Epithelial cell of prostate (primary cell): ENCODE measurements at regions not wholly inside any gene's neighbourhood (a gene's known extent, or its start where the extent isn't known, plus 50 kb on each side); places are given as distances from the start of the nearest gene placed in this dataset.
"Not testable (repeated sequence)": the region's sequence is repeated elsewhere in the genome, so short reads cannot be mapped to it uniquely, and the experiment has no call there.

Experiments
- DNase-seq: peaks from one replicate; pipeline ENCODE4 v3.0.0-alpha.2; 2011; ENCODE audit warnings: low read depth, low spot score
- H3K27ac ChIP-seq: fragments of 450-650 bp; 2 replicates; pipeline ENCODE4 v1.5.1; 2017; ENCODE audit warnings: mild to moderate bottlenecking

GRCh38 chr2:81529944-81530343 is 1225.4 kb upstream of the LRRTM1 start:
- DNase-seq: no peak
- no peak overlapping the region for H3K27ac ChIP-seq

GRCh38 chr2:81528852-81529480 is 1224.4 kb upstream of the LRRTM1 start:
- no peak for DNase-seq

GRCh38 chr2:81523344-81523743 is 1218.8 kb upstream of the LRRTM1 start:
- no peak for DNase-seq
- H3K27ac ChIP-seq: no peak overlapping the region

More at GRCh38 chr2:81528852-81529480, 1224.4 kb upstream of the LRRTM1 start:
- no peak overlapping the region for H3K27ac ChIP-seq

- DNase-seq: no peak
- no peak overlapping the region for H3K27ac ChIP-seq
Observed at GRCh38 chr2:81513328-81513727, 1208.8 kb upstream of the LRRTM1 start.

GRCh38 chr2:81505586-81505985 is 1201.0 kb upstream of the LRRTM1 start:
- no peak for DNase-seq
- no peak overlapping the region for H3K27ac ChIP-seq

GRCh38 chr2:81495556-81495955 is 1191.0 kb upstream of the LRRTM1 start:
- DNase-seq: no peak
- H3K27ac ChIP-seq: no peak overlapping the region

- DNase-seq: no peak
- no peak overlapping the region for H3K27ac ChIP-seq
Observed at GRCh38 chr2:81483254-81483653, 1178.7 kb upstream of the LRRTM1 start.

- no peak for DNase-seq
- H3K27ac ChIP-seq: no peak overlapping the region
Observed at GRCh38 chr2:81481994-81482368, 1177.4 kb upstream of the LRRTM1 start.

- H3K27ac ChIP-seq: no peak overlapping the region
- no peak for DNase-seq
Observed at GRCh38 chr2:81481242-81481993, 1176.9 kb upstream of the LRRTM1 start.

- no peak overlapping the region for H3K27ac ChIP-seq
- no peak for DNase-seq
Observed at GRCh38 chr2:81467096-81467495, 1162.5 kb upstream of the LRRTM1 start.

- H3K27ac ChIP-seq: no peak overlapping the region
- DNase-seq: no peak
Observed at GRCh38 chr2:81462420-81462819, 1157.9 kb upstream of the LRRTM1 start.

- DNase-seq: no peak
- H3K27ac ChIP-seq: no peak overlapping the region
Observed at GRCh38 chr2:81445176-81445575, 1140.6 kb upstream of the LRRTM1 start.

- no peak for DNase-seq
Observed at GRCh38 chr2:81437456-81438000, 1133.0 kb upstream of the LRRTM1 start.

GRCh38 chr2:81436256-81436655 is 1131.7 kb upstream of the LRRTM1 start:
- no peak overlapping the region for H3K27ac ChIP-seq
- no peak for DNase-seq

More at GRCh38 chr2:81437456-81438000, 1133.0 kb upstream of the LRRTM1 start:
- H3K27ac ChIP-seq: no peak overlapping the region

- no peak for DNase-seq
- H3K27ac ChIP-seq: no peak overlapping the region
Observed at GRCh38 chr2:81412681-81413080, 1108.1 kb upstream of the LRRTM1 start.

- no peak overlapping the region for H3K27ac ChIP-seq
- DNase-seq: no peak
Observed at GRCh38 chr2:81403508-81403907, 1099.0 kb upstream of the LRRTM1 start.

- H3K27ac ChIP-seq: no peak overlapping the region
- DNase-seq: no peak
Observed at GRCh38 chr2:81396417-81397019, 1092.0 kb upstream of the LRRTM1 start.

- DNase-seq: no peak
- H3K27ac ChIP-seq: no peak overlapping the region
Observed at GRCh38 chr2:81395746-81396145, 1091.2 kb upstream of the LRRTM1 start.

GRCh38 chr2:81389203-81389602 is 1084.7 kb upstream of the LRRTM1 start:
- DNase-seq: no peak
- no peak overlapping the region for H3K27ac ChIP-seq

GRCh38 chr2:81363800-81364199 is 1059.2 kb upstream of the LRRTM1 start:
- DNase-seq: no peak
- no peak overlapping the region for H3K27ac ChIP-seq

GRCh38 chr2:81362468-81362867 is 1057.9 kb upstream of the LRRTM1 start:
- H3K27ac ChIP-seq, DNase-seq: not testable (repeated sequence)
